PFSK-1 (cell line): ENCODE measurements at regions not wholly inside any gene's neighbourhood (a gene's known extent, or its start where the extent isn't known, plus 50 kb on each side); places are given as distances from the start of the nearest gene placed in this dataset.

Source experiments
- FOXP2 ChIP-seq: optimal IDR thresholded peaks from 2 replicates; pipeline ENCODE3; 2011; ENCODE audit warnings: borderline replicate concordance, control low read depth, inconsistent platforms; ENCODE audit not compliant: insufficient read depth; ENCODE audit errors: extremely low read length, extremely low read depth
- POLR2AphosphoS5 ChIP-seq: IDR thresholded peaks from 2 replicates; pipeline ENCODE4 v1.6.1; 2012; ENCODE audit warnings: low read depth, mild to moderate bottlenecking, control low read depth, low read length, moderate library complexity
- SIN3A ChIP-seq: IDR thresholded peaks from 2 replicates; pipeline ENCODE4 v1.6.1; 2012; ENCODE audit warnings: mild to moderate bottlenecking, low read length, moderate library complexity, borderline replicate concordance; ENCODE audit not compliant: insufficient read depth
- TAF1 ChIP-seq: IDR thresholded peaks from 2 replicates; pipeline ENCODE4 v1.6.1; 2012; ENCODE audit warnings: low read length, control low read depth, borderline replicate concordance; ENCODE audit not compliant: insufficient read depth
- TF ChIP-seq, protein P1 (sequence below), 2 experiments: IDR thresholded peaks; 2 replicates each; pipeline versions ENCODE4 v1.6.1 to v1.8.0; 2011 to 2012; ENCODE audit warnings: low read depth in 2 of 2, low read length in 2 of 2, control low read depth in 1 of 2, inconsistent platforms in 1 of 2, mild to moderate bottlenecking in 1 of 2, moderate library complexity in 1 of 2; ENCODE audit not compliant: insufficient read depth in 1 of 2

DNA sequence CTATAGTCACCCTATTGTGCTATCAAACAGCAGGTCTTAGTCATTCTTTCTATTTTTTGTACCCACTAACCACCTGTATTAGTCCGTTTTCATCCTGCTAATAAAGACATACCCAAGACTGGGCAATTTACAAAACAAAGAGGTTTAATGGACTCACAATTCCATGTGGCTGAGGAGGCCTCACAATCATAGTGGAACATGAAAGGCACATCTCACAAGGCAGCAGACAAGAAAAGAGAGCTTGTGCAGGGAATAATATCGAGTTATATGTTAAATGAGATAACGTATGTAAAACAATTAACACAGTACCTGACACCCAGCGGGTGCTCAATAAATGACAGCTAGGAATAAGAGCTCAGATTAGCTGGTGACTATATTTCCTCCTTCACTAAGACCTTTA is 88.1 kb upstream of the WDR44 start:
- TF ChIP-seq FOXP2 = no peak
- no peak for TF ChIP-seq POLR2AphosphoS5
- TF ChIP-seq TAF1 = no peak
- no peak for TF ChIP-seq SIN3A
- TF ChIP-seq, protein P1, sequence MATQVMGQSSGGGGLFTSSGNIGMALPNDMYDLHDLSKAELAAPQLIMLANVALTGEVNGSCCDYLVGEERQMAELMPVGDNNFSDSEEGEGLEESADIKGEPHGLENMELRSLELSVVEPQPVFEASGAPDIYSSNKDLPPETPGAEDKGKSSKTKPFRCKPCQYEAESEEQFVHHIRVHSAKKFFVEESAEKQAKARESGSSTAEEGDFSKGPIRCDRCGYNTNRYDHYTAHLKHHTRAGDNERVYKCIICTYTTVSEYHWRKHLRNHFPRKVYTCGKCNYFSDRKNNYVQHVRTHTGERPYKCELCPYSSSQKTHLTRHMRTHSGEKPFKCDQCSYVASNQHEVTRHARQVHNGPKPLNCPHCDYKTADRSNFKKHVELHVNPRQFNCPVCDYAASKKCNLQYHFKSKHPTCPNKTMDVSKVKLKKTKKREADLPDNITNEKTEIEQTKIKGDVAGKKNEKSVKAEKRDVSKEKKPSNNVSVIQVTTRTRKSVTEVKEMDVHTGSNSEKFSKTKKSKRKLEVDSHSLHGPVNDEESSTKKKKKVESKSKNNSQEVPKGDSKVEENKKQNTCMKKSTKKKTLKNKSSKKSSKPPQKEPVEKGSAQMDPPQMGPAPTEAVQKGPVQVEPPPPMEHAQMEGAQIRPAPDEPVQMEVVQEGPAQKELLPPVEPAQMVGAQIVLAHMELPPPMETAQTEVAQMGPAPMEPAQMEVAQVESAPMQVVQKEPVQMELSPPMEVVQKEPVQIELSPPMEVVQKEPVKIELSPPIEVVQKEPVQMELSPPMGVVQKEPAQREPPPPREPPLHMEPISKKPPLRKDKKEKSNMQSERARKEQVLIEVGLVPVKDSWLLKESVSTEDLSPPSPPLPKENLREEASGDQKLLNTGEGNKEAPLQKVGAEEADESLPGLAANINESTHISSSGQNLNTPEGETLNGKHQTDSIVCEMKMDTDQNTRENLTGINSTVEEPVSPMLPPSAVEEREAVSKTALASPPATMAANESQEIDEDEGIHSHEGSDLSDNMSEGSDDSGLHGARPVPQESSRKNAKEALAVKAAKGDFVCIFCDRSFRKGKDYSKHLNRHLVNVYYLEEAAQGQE (IDR thresholded peaks at IDR 0.05; ENCODE audit: insufficient read depth in 1 of 2, low read depth in 2 of 2, low read length in 2 of 2) = no peak

DNA sequence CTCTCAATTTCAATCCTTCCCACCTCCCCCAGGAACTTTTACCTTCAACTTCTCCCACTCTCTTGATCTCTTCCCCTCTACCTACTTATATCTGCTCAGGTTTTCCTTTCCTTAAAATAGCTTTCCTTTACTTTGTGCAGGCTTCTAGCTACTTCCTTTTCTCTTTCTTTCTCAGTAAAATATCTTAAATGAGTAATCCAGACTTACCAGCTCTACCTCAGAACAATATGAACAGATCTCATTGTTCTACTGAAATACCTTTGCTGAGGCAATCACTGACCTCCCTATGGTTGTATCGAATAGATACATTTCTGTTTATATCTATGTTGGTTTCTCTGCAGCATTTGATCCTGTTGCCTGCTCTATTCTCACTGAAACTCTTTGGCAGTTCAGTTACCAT is 86.7 kb upstream of the WDR44 start:
- TF ChIP-seq TAF1 = no peak
- TF ChIP-seq SIN3A = no peak
- no peak for TF ChIP-seq POLR2AphosphoS5
- TF ChIP-seq, protein P1 (IDR thresholded peaks at IDR 0.05; ENCODE audit: insufficient read depth in 1 of 2, low read depth in 2 of 2, low read length in 2 of 2) = no peak
- no peak for TF ChIP-seq FOXP2

DNA sequence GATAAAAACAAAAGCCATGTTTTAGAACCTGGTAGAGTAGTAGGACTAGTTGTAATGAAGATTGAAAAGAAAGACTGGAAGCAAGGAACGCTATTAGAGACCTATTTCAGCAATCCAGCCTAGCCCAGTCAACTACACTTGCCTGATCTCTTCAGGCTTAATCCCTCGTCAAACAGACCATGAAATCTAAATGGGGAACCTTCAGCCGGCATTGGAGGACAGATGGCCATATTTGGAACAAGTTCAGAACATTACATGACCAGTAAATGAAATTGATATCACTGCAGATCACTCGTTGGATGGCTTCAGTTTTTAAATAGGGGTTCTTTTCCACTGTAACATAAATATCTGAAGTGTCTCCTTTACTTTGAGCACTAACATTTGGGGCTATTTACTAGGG is 84.8 kb upstream of the WDR44 start:
- TF ChIP-seq SIN3A (no peak), TAF1 (no peak), POLR2AphosphoS5 (no peak), FOXP2 (no peak)
- TF ChIP-seq, protein P1 (IDR thresholded peaks at IDR 0.05; ENCODE audit: insufficient read depth in 1 of 2, low read depth in 2 of 2, low read length in 2 of 2) = no peak

DNA sequence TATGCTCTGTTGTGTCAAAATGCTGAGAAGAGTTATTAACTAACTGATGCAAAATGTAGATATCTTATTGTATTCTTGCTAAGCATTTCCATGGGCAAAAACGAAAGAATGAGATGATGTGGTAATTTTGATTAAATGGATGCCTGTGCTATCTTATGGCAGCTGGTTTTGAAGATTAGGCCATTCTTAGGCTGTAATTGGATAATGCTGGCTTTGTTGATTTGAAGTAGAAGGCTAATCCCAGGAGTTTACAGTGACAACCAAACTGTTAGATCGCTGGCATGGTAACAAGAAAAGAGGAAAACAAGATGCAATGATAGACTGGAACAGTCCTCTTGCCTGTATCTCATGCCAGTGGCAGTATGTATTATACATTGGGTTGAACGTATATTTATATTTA is 74.1 kb upstream of the WDR44 start:
- TF ChIP-seq FOXP2 (no peak), SIN3A (no peak), POLR2AphosphoS5 (no peak), TAF1 (no peak)
- TF ChIP-seq, protein P1 (IDR thresholded peaks at IDR 0.05; ENCODE audit: insufficient read depth in 1 of 2, low read depth in 2 of 2, low read length in 2 of 2) = no peak

DNA sequence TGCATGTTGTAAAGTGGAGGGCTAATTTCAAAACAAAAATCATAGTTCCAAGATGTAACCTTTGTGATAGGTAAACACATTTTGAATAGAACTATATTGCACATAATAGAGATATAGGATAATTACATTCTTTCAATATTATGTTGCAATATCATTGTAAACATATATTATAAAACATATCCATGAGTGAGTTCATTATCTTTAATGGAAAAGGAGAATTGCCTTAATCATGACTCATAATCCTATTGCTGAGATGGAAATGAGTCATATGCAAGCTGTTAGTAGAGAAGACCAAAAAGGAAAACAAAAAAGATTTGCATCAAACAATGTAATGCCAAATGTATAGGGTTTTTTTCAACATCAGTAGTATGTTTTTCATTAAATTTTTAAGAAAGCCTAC is 73.7 kb upstream of the WDR44 start:
- no peak for TF ChIP-seq TAF1
- TF ChIP-seq SIN3A = no peak
- TF ChIP-seq POLR2AphosphoS5 = no peak
- no peak for TF ChIP-seq FOXP2
- TF ChIP-seq, protein P1 (IDR thresholded peaks at IDR 0.05; ENCODE audit: insufficient read depth in 1 of 2, low read depth in 2 of 2, low read length in 2 of 2) = no peak
